Loucy (cell line): ENCODE measurements at regions not wholly inside any gene's neighbourhood (a gene's known extent, or its start where the extent isn't known, plus 50 kb on each side); places are given as distances from the start of the nearest gene placed in this dataset.

ENCODE experiments used
- H2AFZ ChIP-seq: fragments of 200-600 bp; sonication (generic); 2 replicates; pipeline ENCODE4 v1.6.0; 2016; ENCODE audit warnings: antibody characterized with exemption, mild to moderate bottlenecking, low read length, moderate library complexity
- H3F3A ChIP-seq: fragments of 200-600 bp; 2 replicates; pipeline ENCODE4 v1.6.0; 2016; ENCODE audit warnings: antibody characterized with exemption, low read depth, mild to moderate bottlenecking
- H3K27me3 ChIP-seq: fragments of 200-600 bp; sonication (generic); 2 replicates; pipeline ENCODE4 v1.6.1; 2014; ENCODE audit warnings: low read length, mild to moderate bottlenecking; ENCODE audit not compliant: insufficient read depth, poor library complexity, severe bottlenecking
- H3K36me3 ChIP-seq: fragments of 200-600 bp; sonication (generic); 2 replicates; pipeline ENCODE4 v1.6.1; 2016; ENCODE audit warnings: low read length; ENCODE audit not compliant: insufficient read depth
- H3K4me1 ChIP-seq: fragments of 200-600 bp; sonication (generic); 2 replicates; pipeline ENCODE4 v1.5.1; 2014; ENCODE audit warnings: low read length, mild to moderate bottlenecking; ENCODE audit not compliant: insufficient read depth, poor library complexity, severe bottlenecking
- H3K4me2 ChIP-seq: fragments of 200-600 bp; sonication (generic); 2 replicates; pipeline ENCODE4 v1.6.0; 2014; ENCODE audit warnings: antibody characterized with exemption, low read length, low read depth, mild to moderate bottlenecking; ENCODE audit not compliant: poor library complexity, severe bottlenecking
- H3K4me3 ChIP-seq: fragments of 200-600 bp; sonication (generic); 2 replicates; pipeline ENCODE4 v1.5.1; 2014; ENCODE audit warnings: low read length, mild to moderate bottlenecking, mixed read lengths; ENCODE audit not compliant: poor library complexity, severe bottlenecking
- H3K79me2 ChIP-seq: fragments of 200-600 bp; sonication (generic); 2 replicates; pipeline ENCODE4 v1.6.1; 2014; ENCODE audit warnings: low read length; ENCODE audit not compliant: insufficient read depth
- H3K9ac ChIP-seq: fragments of 200-600 bp; sonication (generic); 2 replicates; pipeline ENCODE4 v1.6.0; 2014; ENCODE audit warnings: mild to moderate bottlenecking, low read depth, low read length, moderate library complexity; ENCODE audit not compliant: poor library complexity, severe bottlenecking
- H3K9me2 ChIP-seq: fragments of 200-600 bp; sonication (generic); replicated peaks from 2 replicates; pipeline ENCODE4 v1.6.1; 2016; ENCODE audit warnings: low read depth, low read length, mixed read lengths
- H3K9me3 ChIP-seq: fragments of 200-600 bp; sonication (generic); 2 replicates; pipeline ENCODE4 v1.6.1; 2014; ENCODE audit warnings: mild to moderate bottlenecking, antibody characterized with exemption, low read length, low read depth; ENCODE audit not compliant: insufficient read depth
- H4K20me1 ChIP-seq: fragments of 200-600 bp; sonication (generic); 2 replicates; pipeline ENCODE4 v1.6.0; 2014; ENCODE audit warnings: antibody characterized with exemption, low read length, mild to moderate bottlenecking; ENCODE audit not compliant: insufficient read depth, poor library complexity, severe bottlenecking
- CTCF ChIP-seq: fragments of 200-600 bp; sonication (generic); conservative IDR thresholded peaks from 2 replicates; pipeline ENCODE4 v1.5.1; 2014; ENCODE audit warnings: mild to moderate bottlenecking, antibody characterized with exemption, low read length
- EZH2phosphoT487 ChIP-seq: fragments of 200-600 bp; IDR thresholded peaks from 2 replicates; pipeline ENCODE4 v1.6.1; 2018; ENCODE audit warnings: antibody characterized with exemption, mild to moderate bottlenecking, moderate library complexity, borderline replicate concordance

GRCh38 chr5:88118179-88118578 is 150.5 kb downstream of the TMEM161B start:
- Histone ChIP-seq H3K9ac (no peak overlapping the region), H3K4me3 (no peak overlapping the region), H4K20me1 (no peaks in the 10 kb centered on the region), H3K4me1 (no peaks in the 10 kb centered on the region), H3K79me2 (no peaks in the 10 kb centered on the region), H3K36me3 (no peaks in the 10 kb centered on the region), H2AFZ (no peak overlapping the region), H3K9me2 (no peaks in the 10 kb centered on the region), H3F3A (no peaks in the 10 kb centered on the region), H3K4me2 (no peak overlapping the region), H3K9me3 (no peaks in the 10 kb centered on the region), H3K27me3 (no peaks in the 10 kb centered on the region)
- TF ChIP-seq EZH2phosphoT487 (no peak), CTCF (no peak)

- H3K4me2 ChIP-seq = no peak overlapping the region
- no peaks in the 10 kb centered on the region for H3K4me1 ChIP-seq
- H3K9me2 ChIP-seq = no peaks in the 10 kb centered on the region
- H3K79me2 ChIP-seq = no peaks in the 10 kb centered on the region
- H3K9ac ChIP-seq = no peak overlapping the region
- TF ChIP-seq EZH2phosphoT487 (no peak), CTCF (no peak)
- no peak overlapping the region for H3K4me3 ChIP-seq
- H3F3A ChIP-seq = no peaks in the 10 kb centered on the region
- H3K9me3 ChIP-seq = no peaks in the 10 kb centered on the region
- H3K27me3 ChIP-seq = no peaks in the 10 kb centered on the region
- no peaks in the 10 kb centered on the region for H4K20me1 ChIP-seq
- H2AFZ ChIP-seq = no peak overlapping the region
- no peaks in the 10 kb centered on the region for H3K36me3 ChIP-seq
Observed at GRCh38 chr5:88117546-88117945, 151.1 kb downstream of the TMEM161B start.

GRCh38 chr5:88116396-88116795 is 152.2 kb downstream of the TMEM161B start:
- Histone ChIP-seq H3K9me3 (no peaks in the 10 kb centered on the region), H3K4me1 (no peaks in the 10 kb centered on the region), H3K9ac (no peak overlapping the region), H3K4me2 (no peak overlapping the region), H3K79me2 (no peaks in the 10 kb centered on the region), H3K27me3 (no peaks in the 10 kb centered on the region), H3K9me2 (no peaks in the 10 kb centered on the region), H2AFZ (no peak overlapping the region), H3F3A (no peaks in the 10 kb centered on the region), H3K4me3 (no peak overlapping the region), H3K36me3 (no peaks in the 10 kb centered on the region), H4K20me1 (no peaks in the 10 kb centered on the region)
- no peak for TF ChIP-seq EZH2phosphoT487
- TF ChIP-seq CTCF = no peak
